Islet precursor cell (in vitro differentiated cells): ENCODE measurements at regions not wholly inside any gene's neighbourhood (a gene's known extent, or its start where the extent isn't known, plus 50 kb on each side); places are given as distances from the start of the nearest gene placed in this dataset.

Source experiments
- DNase-seq: peaks from one replicate; pipeline ENCODE4 v3.0.0-alpha.2; 2018

- peak; percentile 43 for DNase-seq
These were observed 158.5 kb upstream of the SMAD3 start for GRCh38 chr15:66906668-66907614.

GRCh38 chr15:66907826-66908743 is 157.3 kb upstream of the SMAD3 start:
- peak; percentile 50 for DNase-seq

GRCh38 chr15:66908744-66909095 is 156.7 kb upstream of the SMAD3 start:
- peak; percentile 36 for DNase-seq

- no peak for DNase-seq
These were observed 156.0 kb upstream of the SMAD3 start for GRCh38 chr15:66909381-66909890.

- DNase-seq, result peak; percentile 42
These were observed 154.2 kb upstream of the SMAD3 start for GRCh38 chr15:66911131-66911700.

- DNase-seq, result peak; percentile 27
These were observed 153.4 kb upstream of the SMAD3 start for GRCh38 chr15:66912001-66912400.

- DNase-seq, result peak; percentile 44
These were observed 153.0 kb upstream of the SMAD3 start for GRCh38 chr15:66912441-66912840.

GRCh38 chr15:66917904-66918448 is 147.4 kb upstream of the SMAD3 start:
- DNase-seq, result no peak

- DNase-seq, result peak; percentile 66
These were observed 146.0 kb upstream of the SMAD3 start for GRCh38 chr15:66919421-66919820.

GRCh38 chr15:66921319-66921915 is 144.0 kb upstream of the SMAD3 start:
- no peak for DNase-seq

- DNase-seq, result no peak
These were observed 142.8 kb upstream of the SMAD3 start for GRCh38 chr15:66922608-66923007.

GRCh38 chr15:66923438-66923881 is 141.9 kb upstream of the SMAD3 start:
- DNase-seq, result peak; percentile 81

GRCh38 chr15:66924889-66925288 is 140.5 kb upstream of the SMAD3 start:
- DNase-seq, result no peak

GRCh38 chr15:66925721-66926120 is 139.7 kb upstream of the SMAD3 start:
- no peak for DNase-seq

GRCh38 chr15:66927201-66928077 is 138.0 kb upstream of the SMAD3 start:
- peak; percentile 29 for DNase-seq

GRCh38 chr15:66928101-66928500 is 137.3 kb upstream of the SMAD3 start:
- DNase-seq, result peak; percentile 13

GRCh38 chr15:66928784-66929183 is 136.6 kb upstream of the SMAD3 start:
- no peak for DNase-seq

GRCh38 chr15:66929843-66930402 is 135.5 kb upstream of the SMAD3 start:
- DNase-seq, result peak; percentile 23

- peak; percentile 87 for DNase-seq
These were observed 133.4 kb upstream of the SMAD3 start for GRCh38 chr15:66931768-66932633.

GRCh38 chr15:66932634-66933024 is 132.8 kb upstream of the SMAD3 start:
- no peak for DNase-seq
